ENCODE measurements at regions not wholly inside any gene's neighbourhood (a gene's known extent, or its start where the extent isn't known, plus 50 kb on each side); places are given as distances from the start of the nearest gene placed in this dataset.

DNA sequence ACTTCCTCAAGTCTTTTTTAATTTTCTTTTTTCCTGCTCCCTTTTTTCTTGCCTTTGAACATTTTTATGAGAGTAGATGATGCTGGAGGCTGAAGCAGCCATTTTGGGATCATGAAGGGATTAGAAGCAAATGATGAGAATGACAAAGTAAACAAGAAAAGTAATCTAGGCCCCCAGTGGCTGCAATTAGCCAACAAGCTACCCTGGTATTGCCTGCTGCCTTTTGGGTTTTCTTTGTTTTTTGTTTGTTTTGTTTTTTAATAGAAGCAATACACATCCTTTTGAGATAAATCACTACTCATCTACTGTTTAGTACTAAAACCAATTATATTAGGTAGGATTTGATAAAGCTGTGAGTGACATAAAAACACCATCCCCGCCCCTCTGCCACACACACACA, 280.7 kb upstream of the ADGRL2 start:
- TF ChIP-seq, protein P1, sequence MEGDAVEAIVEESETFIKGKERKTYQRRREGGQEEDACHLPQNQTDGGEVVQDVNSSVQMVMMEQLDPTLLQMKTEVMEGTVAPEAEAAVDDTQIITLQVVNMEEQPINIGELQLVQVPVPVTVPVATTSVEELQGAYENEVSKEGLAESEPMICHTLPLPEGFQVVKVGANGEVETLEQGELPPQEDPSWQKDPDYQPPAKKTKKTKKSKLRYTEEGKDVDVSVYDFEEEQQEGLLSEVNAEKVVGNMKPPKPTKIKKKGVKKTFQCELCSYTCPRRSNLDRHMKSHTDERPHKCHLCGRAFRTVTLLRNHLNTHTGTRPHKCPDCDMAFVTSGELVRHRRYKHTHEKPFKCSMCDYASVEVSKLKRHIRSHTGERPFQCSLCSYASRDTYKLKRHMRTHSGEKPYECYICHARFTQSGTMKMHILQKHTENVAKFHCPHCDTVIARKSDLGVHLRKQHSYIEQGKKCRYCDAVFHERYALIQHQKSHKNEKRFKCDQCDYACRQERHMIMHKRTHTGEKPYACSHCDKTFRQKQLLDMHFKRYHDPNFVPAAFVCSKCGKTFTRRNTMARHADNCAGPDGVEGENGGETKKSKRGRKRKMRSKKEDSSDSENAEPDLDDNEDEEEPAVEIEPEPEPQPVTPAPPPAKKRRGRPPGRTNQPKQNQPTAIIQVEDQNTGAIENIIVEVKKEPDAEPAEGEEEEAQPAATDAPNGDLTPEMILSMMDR (IDR thresholded peaks at IDR 0.05; ENCODE audit: borderline replicate concordance, insufficient read depth, low read depth, low read length): no peak
- no peak overlapping the region for H3K4me3 ChIP-seq (ENCODE audit: low read depth, low read length)

DNA sequence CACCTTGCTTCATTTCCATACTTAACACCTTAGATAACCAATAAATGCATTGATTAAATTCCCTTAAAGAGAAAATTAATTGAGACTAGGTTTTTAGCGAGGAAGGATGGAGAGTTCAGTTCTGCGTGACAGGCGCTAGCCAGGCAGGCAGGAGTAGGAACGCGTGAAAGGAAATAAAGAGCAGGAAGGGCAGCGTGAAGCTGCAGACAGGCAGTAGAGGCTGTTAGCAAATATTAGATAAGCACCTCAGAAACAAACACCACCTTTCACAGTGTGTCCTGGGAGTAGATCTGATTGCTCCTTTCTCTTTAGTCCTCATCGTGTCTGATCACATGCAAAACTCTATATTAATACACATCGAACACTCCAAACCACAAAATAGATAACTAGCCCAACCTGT, 282.7 kb upstream of the ADGRL2 start:
- TF ChIP-seq, protein P1 (IDR thresholded peaks at IDR 0.05; ENCODE audit: borderline replicate concordance, insufficient read depth, low read depth, low read length): no peak
- H3K4me3 ChIP-seq (ENCODE audit: low read depth, low read length): no peak overlapping the region

DNA sequence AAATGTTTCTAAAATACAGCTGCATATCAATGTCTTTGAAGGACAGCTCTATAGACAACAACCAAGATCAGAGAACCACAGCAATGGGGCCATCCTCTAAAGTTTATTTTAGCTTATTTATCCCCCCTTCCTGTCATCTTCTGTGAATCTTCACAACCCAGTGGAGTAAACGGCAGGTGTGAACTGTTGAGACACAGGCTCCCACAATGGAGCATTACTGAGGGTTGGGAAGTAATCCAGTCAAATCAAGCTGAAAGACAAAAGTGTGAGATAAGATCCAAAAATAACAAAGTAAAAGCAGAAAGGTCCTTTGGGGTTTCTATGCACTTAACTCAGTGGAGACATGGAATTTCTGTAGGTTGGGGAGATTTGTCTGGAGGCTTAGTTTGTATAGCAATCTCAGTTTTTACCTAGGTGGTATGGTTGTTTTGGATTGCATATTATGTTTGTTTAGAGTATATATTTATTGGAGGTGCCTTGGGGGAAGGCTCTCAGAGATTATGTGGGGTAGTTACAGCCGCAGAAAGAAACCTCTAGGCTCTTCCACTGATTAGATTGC, 286.9 kb upstream of the ADGRL2 start:
- TF ChIP-seq, protein P1 (IDR thresholded peaks at IDR 0.05; ENCODE audit: borderline replicate concordance, insufficient read depth, low read depth, low read length): no peak
- H3K4me3 ChIP-seq (ENCODE audit: low read depth, low read length): no peak overlapping the region

DNA sequence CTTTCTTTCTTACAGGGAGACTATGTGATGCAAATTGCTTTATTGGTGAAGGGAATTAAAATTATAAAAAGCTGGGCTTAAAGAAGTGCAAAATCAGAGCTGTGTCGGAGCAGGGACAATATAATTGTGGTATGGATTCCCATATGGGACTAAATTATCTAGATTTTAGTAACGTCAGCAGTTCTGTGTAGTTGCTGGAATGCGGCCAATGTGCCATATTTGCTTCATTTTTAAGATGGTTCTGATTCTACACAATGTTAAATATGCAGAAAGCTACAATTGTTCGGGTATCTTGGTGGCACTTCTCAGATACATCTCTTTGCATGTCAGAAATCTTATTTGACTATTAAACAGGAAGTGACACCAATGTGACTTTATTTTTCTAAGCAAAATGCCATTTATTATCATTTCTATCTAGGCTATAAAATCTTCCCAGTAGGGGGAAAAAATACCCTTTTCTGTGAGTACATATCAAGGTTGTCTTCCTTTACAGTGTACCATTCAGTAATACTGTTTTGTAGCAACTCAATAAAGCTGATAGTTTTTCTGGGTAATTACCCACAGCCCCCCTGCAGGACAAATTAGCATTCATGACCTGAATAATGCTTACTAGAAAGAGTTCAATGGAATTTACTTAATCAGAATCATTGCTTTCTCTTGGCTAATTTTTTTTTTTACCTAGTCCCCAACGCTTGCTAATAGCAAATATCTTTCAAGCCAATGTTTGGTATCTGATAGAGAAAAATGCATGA, 288.3 kb upstream of the ADGRL2 start:
- TF ChIP-seq, protein P1 (IDR thresholded peaks at IDR 0.05; ENCODE audit: borderline replicate concordance, insufficient read depth, low read depth, low read length): no peak
- no peak overlapping the region for H3K4me3 ChIP-seq (ENCODE audit: low read depth, low read length)

DNA sequence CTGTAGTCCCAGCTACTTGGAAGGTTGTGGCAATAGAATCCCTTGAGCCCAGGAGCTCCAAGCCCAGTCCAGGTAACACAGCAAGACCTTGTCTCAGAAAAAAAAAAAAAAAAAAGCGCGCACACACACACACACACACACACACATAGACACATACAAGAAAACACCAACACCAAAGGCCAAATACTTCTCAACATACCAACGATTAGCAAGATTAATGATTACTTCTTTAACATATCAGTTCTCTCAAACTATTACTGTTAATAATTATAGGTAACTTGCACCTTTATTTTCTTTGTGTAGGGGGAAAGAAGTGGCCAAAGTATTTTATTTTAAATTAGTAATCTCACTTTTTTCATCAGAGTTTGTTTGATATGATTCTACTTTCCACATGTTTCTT, 289.5 kb upstream of the ADGRL2 start:
- H3K4me3 ChIP-seq (ENCODE audit: low read depth, low read length): no peak overlapping the region
- TF ChIP-seq, protein P1 (IDR thresholded peaks at IDR 0.05; ENCODE audit: borderline replicate concordance, insufficient read depth, low read depth, low read length): no peak

DNA sequence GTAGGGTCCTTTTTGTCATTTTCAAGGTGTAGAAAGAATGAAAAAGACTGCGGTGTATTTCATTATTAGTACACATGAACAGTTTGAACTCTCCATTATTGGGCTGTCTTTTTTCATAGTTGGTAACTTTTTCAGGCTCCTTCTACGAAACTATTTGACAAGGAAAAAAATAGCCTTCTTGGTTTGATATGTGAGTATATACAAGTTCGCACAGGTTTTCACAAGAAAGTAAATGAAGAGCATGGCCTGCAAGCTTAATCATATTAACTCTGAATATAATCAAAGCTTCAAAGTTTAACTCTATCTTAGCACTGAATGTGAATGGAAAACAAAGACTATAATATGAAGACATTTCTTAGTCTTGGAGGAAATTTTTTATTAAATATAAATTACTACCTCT, 290.0 kb upstream of the ADGRL2 start:
- TF ChIP-seq, protein P1 (IDR thresholded peaks at IDR 0.05; ENCODE audit: borderline replicate concordance, insufficient read depth, low read depth, low read length): no peak

DNA sequence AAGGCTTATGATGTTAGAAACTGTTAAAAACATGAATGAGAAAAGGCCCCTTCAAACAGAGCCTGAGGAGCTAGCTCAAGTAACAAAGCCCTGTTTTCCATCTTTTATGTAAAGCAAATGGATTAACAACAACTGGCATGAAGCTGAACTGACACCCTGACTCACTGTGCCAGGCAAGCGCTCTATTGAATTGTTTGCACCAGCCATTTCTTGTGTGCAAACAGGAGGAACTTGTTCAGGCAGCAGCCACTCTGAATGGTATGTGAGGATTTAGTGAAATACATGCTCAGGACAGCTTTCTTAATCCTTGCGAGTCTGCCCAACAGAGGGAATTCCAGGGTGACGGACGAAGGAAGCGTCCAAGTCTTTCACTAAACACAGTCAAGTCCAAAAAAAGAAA, 291.1 kb upstream of the ADGRL2 start:
- TF ChIP-seq, protein P1 (IDR thresholded peaks at IDR 0.05; ENCODE audit: borderline replicate concordance, insufficient read depth, low read depth, low read length): no peak
- H3K4me3 ChIP-seq (ENCODE audit: low read depth, low read length): no peak overlapping the region

More for the DNA sequence above, 290.0 kb upstream of the ADGRL2 start:
- no peak overlapping the region for H3K4me3 ChIP-seq (ENCODE audit: low read depth, low read length)

All from GM12875 (cell line).